Naive thymus-derived CD4-positive, alpha-beta T cell (primary cell): ENCODE measurements at regions not wholly inside any gene's neighbourhood (a gene's known extent, or its start where the extent isn't known, plus 50 kb on each side); places are given as distances from the start of the nearest gene placed in this dataset.
A peak's percentile ranks its signal among the peaks of the same experiment; 100 is the strongest.

Experiments
- ATAC-seq: fragments of 150-1000 bp; cut with Tn5 transposase; 2 replicates; pipeline ENCODE4 v1.10.0; 2021; ENCODE audit warnings: mild to moderate bottlenecking, moderate library complexity
- CTCF ChIA-PET: fragments of 350-600 bp; sonication (Branson Sonifier 250); formaldehyde crosslinking; loops from one replicate; lab custom pipeline; 2021; ENCODE audit warnings: antibody characterized with exemption; lab: Charles Lee
- POLR2A ChIA-PET: fragments of 350-600 bp; sonication (Branson Sonifier 250); formaldehyde crosslinking; loops from one replicate; lab custom pipeline; 2021; ENCODE audit warnings: antibody characterized with exemption, inconsistent platforms; lab: Charles Lee
- DNase-seq, 9 donors: peaks; one replicate each; pipeline versions ENCODE4 v3.0.0 to v3.0.0-alpha.2; 2020 to 2022; ENCODE audit warnings: mixed read lengths in 1 of 9
- H3K27ac ChIP-seq: one replicate; pipeline ENCODE4 v1.7.0; 2013; ENCODE audit warnings: mild to moderate bottlenecking, low read depth, low read length, moderate library complexity
- H3K27me3 ChIP-seq, 2 donors: one replicate each; pipeline ENCODE4 v1.7.0; 2013; ENCODE audit warnings: low read length in 2 of 2, mild to moderate bottlenecking in 2 of 2, moderate library complexity in 2 of 2; ENCODE audit not compliant: control insufficient read depth in 2 of 2, insufficient read depth in 2 of 2
- H3K36me3 ChIP-seq, 3 experiments: 1 replicate in 2 of 3; 2 replicates in 1 of 3; pipeline ENCODE4 v1.7.0; 2013; ENCODE audit warnings: low read length in 3 of 3, mild to moderate bottlenecking in 3 of 3, moderate library complexity in 1 of 3; ENCODE audit not compliant: insufficient read depth in 3 of 3, control insufficient read depth in 2 of 3
- H3K4me1 ChIP-seq, 2 donors: one replicate each; pipeline ENCODE4 v1.7.0; 2013; ENCODE audit warnings: low read length in 2 of 2, mild to moderate bottlenecking in 2 of 2, moderate library complexity in 1 of 2; ENCODE audit not compliant: control insufficient read depth in 2 of 2, insufficient read depth in 2 of 2
- H3K4me3 ChIP-seq: 2 replicates; pipeline ENCODE4 v1.7.0; 2013; ENCODE audit warnings: mild to moderate bottlenecking, low read length
- H3K9me3 ChIP-seq, 3 experiments: 1 replicate in 2 of 3; 2 replicates in 1 of 3; pipeline ENCODE4 v1.7.0; 2013; ENCODE audit warnings: low read length in 3 of 3; ENCODE audit not compliant: control insufficient read depth in 2 of 3
- H3K27ac Mint-ChIP-seq, 9 donors: one replicate each; pipeline ENCODE4 v1.8.0; 2020 to 2022; ENCODE audit warnings: mixed read lengths in 9 of 9, mild to moderate bottlenecking in 8 of 9, moderate library complexity in 5 of 9, inconsistent platforms in 2 of 9
- H3K27me3 Mint-ChIP-seq, 5 donors: one replicate each; pipeline ENCODE4 v1.8.0; 2021 to 2022; ENCODE audit warnings: mixed read lengths in 5 of 5, mild to moderate bottlenecking in 1 of 5
- H3K36me3 Mint-ChIP-seq, 5 donors: one replicate each; pipeline ENCODE4 v1.8.0; 2020 to 2022; ENCODE audit warnings: mixed read lengths in 5 of 5, mild to moderate bottlenecking in 3 of 5, inconsistent platforms in 1 of 5
- H3K4me1 Mint-ChIP-seq, 7 donors: one replicate each; pipeline ENCODE4 v1.8.0; 2020 to 2022; ENCODE audit warnings: mixed read lengths in 7 of 7, mild to moderate bottlenecking in 3 of 7, inconsistent platforms in 1 of 7
- H3K4me3 Mint-ChIP-seq, 10 donors: one replicate each; pipeline ENCODE4 v1.8.0; 2020 to 2022; ENCODE audit warnings: mild to moderate bottlenecking in 10 of 10, mixed read lengths in 10 of 10, moderate library complexity in 6 of 10, inconsistent platforms in 2 of 10
- H3K9me3 Mint-ChIP-seq, 11 donors: one replicate each; pipeline ENCODE4 v1.8.0; 2020 to 2022; ENCODE audit warnings: mixed read lengths in 11 of 11, mild to moderate bottlenecking in 4 of 11, inconsistent platforms in 1 of 11, moderate library complexity in 1 of 11
- intact Hi-C, 2 donors: fragments of 100-400 bp; cut with micrococcal nuclease; formaldehyde crosslinking; loops; one replicate each; pipeline ENCODE4 v1.15.1; 2023

DNA sequence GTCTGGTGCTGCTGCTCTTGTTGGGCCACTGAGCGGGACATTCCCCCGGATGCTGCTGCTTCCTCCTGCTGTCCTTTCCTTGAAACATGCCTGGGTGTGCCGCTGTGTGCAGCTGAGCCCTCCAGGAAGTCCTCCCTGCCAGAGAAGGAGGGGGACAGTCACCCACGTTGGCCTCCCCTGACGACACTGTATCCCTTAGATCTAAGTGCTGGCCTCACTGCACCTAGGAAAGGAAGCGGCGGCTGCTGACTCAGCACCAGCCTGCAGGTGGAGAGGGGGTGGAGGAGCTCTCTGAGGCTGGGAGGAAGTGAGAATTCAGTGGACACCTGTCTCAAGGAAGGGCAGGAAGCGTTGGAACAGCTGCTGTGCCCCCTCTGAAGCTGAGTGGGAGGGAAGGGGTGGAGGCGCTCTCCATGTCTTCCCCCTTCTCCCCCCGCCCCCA lies 239.8 kb downstream of the HAUS1 start:
- H3K4me1 ChIP-seq, result peaks cover 6 to 16% of the 10 kb centered on the region in 2 donors
- Mint-ChIP-seq H3K27ac (peak overlapping the region; percentile 3 to 86 (median 71)), H3K27me3 (peaks cover 0 to 6% (median 3%) of the 10 kb centered on the region in 5 donors), H3K36me3 (no peaks in the 10 kb centered on the region), H3K4me3 (peak overlapping the region in 9 of 10 donors; percentile 3 to 75 (median 51)), H3K9me3 (no peaks in the 10 kb centered on the region), H3K4me1 (peaks cover 21 to 72% (median 25%) of the 10 kb centered on the region in 7 donors)
- ChIA-PET POLR2A (no interaction called here), CTCF (interaction anchor here (0.7 kb wide), 1 partner anchor 678 kb away, joined by 3 read pairs; no protein-coding TSS in a partner anchor)
- DNase-seq (peak; percentile 16 to 59 (median 46)), ATAC-seq (peak; percentile 89)
- H3K27ac ChIP-seq, result no peak overlapping the region
- H3K9me3 ChIP-seq, result no peaks in the 10 kb centered on the region
- intact Hi-C loops, result loop anchor here in 1 of 2 donors (1.0 to 5.0 kb wide), 3 partner anchors 9 to 187 kb away; a partner anchor contains a TSS
- no peak overlapping the region for H3K4me3 ChIP-seq
- no peaks in the 10 kb centered on the region for H3K27me3 ChIP-seq
- H3K36me3 ChIP-seq, result no peaks in the 10 kb centered on the region

DNA sequence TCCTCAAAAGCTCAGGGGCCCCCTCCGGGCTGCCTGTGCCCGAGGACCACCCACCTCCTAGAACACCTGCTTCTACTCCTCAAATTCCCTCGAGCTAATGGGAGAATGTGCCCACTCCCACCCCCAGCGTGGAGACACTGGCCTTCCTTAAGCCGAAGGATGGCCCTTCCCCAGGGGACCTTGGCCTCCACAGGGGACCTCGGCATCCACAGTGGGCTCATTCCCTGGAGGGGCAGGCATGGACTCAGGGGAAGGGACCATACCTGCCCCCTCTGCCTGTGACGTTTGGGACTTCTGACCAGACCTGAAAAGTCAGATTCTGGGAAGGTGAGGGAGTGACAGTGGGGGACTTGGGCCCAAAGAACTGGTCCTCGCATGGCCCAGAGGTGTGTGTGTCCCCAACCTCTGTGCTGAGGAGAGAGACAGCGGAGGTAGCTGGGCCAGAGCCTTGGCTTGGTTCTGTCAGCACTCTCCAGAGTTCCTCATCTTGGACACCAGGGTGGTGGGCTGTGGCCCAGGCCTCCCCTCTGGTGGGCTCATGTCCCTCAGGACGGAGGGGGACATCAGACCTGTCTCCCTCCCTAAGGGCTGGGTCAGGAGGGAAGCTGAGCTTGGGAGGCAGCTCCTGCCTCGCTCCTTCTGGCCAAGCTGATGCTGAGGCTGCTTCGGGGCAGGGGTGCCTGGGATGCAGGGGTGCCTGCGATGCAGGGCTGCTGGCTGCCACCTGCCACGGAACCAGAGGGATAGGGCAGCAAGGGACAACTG lies 240.4 kb downstream of the HAUS1 start:
- Mint-ChIP-seq H3K27me3 (peaks cover 0 to 5% (median 2%) of the 10 kb centered on the region in 5 donors), H3K9me3 (no peaks in the 10 kb centered on the region), H3K4me3 (peak overlapping the region in 4 of 10 donors; percentile 21 to 75 (median 60)), H3K4me1 (peaks cover 20 to 68% (median 25%) of the 10 kb centered on the region in 7 donors), H3K36me3 (no peaks in the 10 kb centered on the region), H3K27ac (peak overlapping the region in 3 of 9 donors; percentile 64 to 82 (median 72))
- no peaks in the 10 kb centered on the region for H3K27me3 ChIP-seq
- ChIA-PET POLR2A (no interaction called here), CTCF (interaction anchor here (0.7 kb wide), 1 partner anchor 679 kb away, joined by 3 read pairs; no protein-coding TSS in a partner anchor)
- no peak for DNase-seq
- no peak overlapping the region for H3K27ac ChIP-seq
- ATAC-seq, result no peak
- no peak overlapping the region for H3K4me3 ChIP-seq
- no peaks in the 10 kb centered on the region for H3K9me3 ChIP-seq
- H3K36me3 ChIP-seq, result no peaks in the 10 kb centered on the region
- intact Hi-C loops, result loop anchor here in 1 of 2 donors (5.0 kb wide), 2 partner anchors 172 to 187 kb away; a partner anchor contains a TSS
- peaks cover 6 to 16% of the 10 kb centered on the region in 2 donors for H3K4me1 ChIP-seq

DNA sequence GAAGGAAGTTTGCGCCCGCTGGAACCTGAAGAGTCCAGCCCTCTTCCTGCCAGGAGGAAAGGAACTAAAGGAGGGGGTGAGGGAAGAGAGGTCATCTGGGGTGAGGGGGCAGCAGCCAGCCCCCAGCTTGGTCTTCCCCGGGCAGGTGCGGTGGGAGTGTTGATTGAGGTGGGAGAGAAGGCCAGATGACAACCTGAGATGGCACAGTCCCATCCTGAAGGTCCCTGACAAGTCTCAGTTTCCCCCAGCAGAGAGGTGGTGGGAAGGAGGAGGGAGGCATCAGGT lies 240.9 kb downstream of the HAUS1 start:
- Histone ChIP-seq H3K27me3 (no peaks in the 10 kb centered on the region), H3K4me3 (no peak overlapping the region), H3K27ac (no peak overlapping the region), H3K36me3 (no peaks in the 10 kb centered on the region), H3K9me3 (no peaks in the 10 kb centered on the region), H3K4me1 (peaks cover 6 to 16% of the 10 kb centered on the region in 2 donors)
- intact Hi-C loops, result no loop called here
- peaks cover 20 to 63% (median 25%) of the 10 kb centered on the region in 7 donors for H3K4me1 Mint-ChIP-seq
- ATAC-seq (no peak), DNase-seq (no peak)
- peak overlapping the region in 1 of 9 donors; percentile 45 for H3K27ac Mint-ChIP-seq
- H3K36me3 Mint-ChIP-seq, result no peaks in the 10 kb centered on the region
- H3K9me3 Mint-ChIP-seq, result no peaks in the 10 kb centered on the region
- H3K27me3 Mint-ChIP-seq, result peaks cover 0 to 5% (median 2%) of the 10 kb centered on the region in 5 donors
- CTCF ChIA-PET, result no interaction called here
- H3K4me3 Mint-ChIP-seq, result peak overlapping the region in 3 of 10 donors; percentile 19 to 38 (median 21)
- POLR2A ChIA-PET, result no interaction called here

GRCh38 chr18:46346213-46346612 lies 242.0 kb downstream of the HAUS1 start:
- no peaks in the 10 kb centered on the region for H3K9me3 Mint-ChIP-seq
- H3K27ac Mint-ChIP-seq, result peak overlapping the region in 3 of 9 donors; percentile 39 to 75 (median 46)
- ATAC-seq (no peak), DNase-seq (no peak)
- H3K4me3 Mint-ChIP-seq, result peak overlapping the region in 2 of 10 donors; percentile 16 to 19
- H3K36me3 Mint-ChIP-seq, result no peaks in the 10 kb centered on the region
- no peaks in the 10 kb centered on the region for H3K27me3 ChIP-seq
- peaks cover 6 to 16% of the 10 kb centered on the region in 2 donors for H3K4me1 ChIP-seq
- CTCF ChIA-PET, result no interaction called here
- H3K4me3 ChIP-seq, result no peak overlapping the region
- no peak overlapping the region for H3K27ac ChIP-seq
- no peaks in the 10 kb centered on the region for H3K9me3 ChIP-seq
- peaks cover 18 to 55% (median 25%) of the 10 kb centered on the region in 7 donors for H3K4me1 Mint-ChIP-seq
- no peaks in the 10 kb centered on the region for H3K27me3 Mint-ChIP-seq
- intact Hi-C loops, result no loop called here
- POLR2A ChIA-PET, result no interaction called here
- H3K36me3 ChIP-seq, result no peaks in the 10 kb centered on the region

DNA sequence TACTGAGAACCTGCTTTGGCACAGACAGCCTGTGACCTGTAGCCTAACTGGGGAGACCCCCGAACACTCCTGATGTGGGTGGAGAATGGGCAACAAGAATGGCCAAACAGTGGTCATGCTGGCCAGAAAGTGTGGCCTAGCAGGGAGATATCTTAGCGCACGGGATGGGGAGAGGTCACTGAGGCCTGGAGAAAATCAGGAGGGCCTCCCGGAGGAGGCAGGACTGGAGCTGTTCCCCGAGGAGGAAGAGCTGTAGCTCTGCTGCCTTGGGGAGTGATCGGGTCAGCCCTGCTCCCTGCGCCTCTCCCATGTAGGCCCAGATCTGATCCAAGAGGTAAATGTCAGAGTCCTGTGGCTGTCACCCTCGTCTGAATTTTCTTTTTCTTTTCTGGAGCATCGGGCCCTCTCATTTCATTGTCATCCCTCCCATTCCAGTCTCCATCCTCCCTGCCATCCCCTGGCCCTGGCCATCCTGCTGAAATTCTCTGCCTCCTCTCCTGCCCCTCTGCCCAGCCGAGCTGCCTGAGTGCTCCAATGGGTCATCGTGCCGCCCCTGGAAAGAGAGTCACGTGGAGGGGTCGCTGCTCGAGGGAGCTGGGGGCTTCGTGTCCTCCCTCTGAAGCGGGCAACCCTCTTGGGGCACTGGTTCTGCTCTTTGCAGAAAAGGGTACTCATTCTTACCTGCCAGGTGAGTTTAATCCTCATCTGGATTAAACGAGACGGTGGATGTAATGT lies 242.9 kb downstream of the HAUS1 start:
- intact Hi-C loops, result no loop called here
- H3K9me3 ChIP-seq, result no peaks in the 10 kb centered on the region
- CTCF ChIA-PET, result no interaction called here
- no peaks in the 10 kb centered on the region for H3K36me3 ChIP-seq
- POLR2A ChIA-PET, result no interaction called here
- Mint-ChIP-seq H3K36me3 (no peaks in the 10 kb centered on the region), H3K4me1 (peaks cover 15 to 49% (median 25%) of the 10 kb centered on the region in 7 donors), H3K4me3 (no peak overlapping the region), H3K27me3 (no peaks in the 10 kb centered on the region), H3K27ac (peak overlapping the region in 1 of 9 donors; percentile 3), H3K9me3 (no peaks in the 10 kb centered on the region)
- DNase-seq (no peak), ATAC-seq (no peak)
- no peak overlapping the region for H3K27ac ChIP-seq
- no peak overlapping the region for H3K4me3 ChIP-seq
- H3K4me1 ChIP-seq, result peaks cover 6 to 16% of the 10 kb centered on the region in 2 donors
- H3K27me3 ChIP-seq, result no peaks in the 10 kb centered on the region

GRCh38 chr18:46350598-46351159 lies 246.5 kb downstream of the HAUS1 start:
- no peaks in the 10 kb centered on the region for H3K27me3 ChIP-seq
- no peak for ATAC-seq
- Mint-ChIP-seq H3K9me3 (no peaks in the 10 kb centered on the region), H3K4me3 (no peak overlapping the region), H3K4me1 (peaks cover 0 to 30% (median 4%) of the 10 kb centered on the region in 7 donors), H3K36me3 (no peaks in the 10 kb centered on the region), H3K27ac (peak overlapping the region in 1 of 9 donors; percentile 5), H3K27me3 (no peaks in the 10 kb centered on the region)
- H3K27ac ChIP-seq, result no peak overlapping the region
- POLR2A ChIA-PET, result no interaction called here
- no peaks in the 10 kb centered on the region for H3K36me3 ChIP-seq
- H3K4me1 ChIP-seq, result no peaks in the 10 kb centered on the region
- no peak overlapping the region for H3K4me3 ChIP-seq
- DNase-seq, result no peak
- no peaks in the 10 kb centered on the region for H3K9me3 ChIP-seq
- CTCF ChIA-PET, result no interaction called here
- intact Hi-C loops, result no loop called here
